Fibroblast of lung (primary cell): ENCODE measurements at regions not wholly inside any gene's neighbourhood (a gene's known extent, or its start where the extent isn't known, plus 50 kb on each side); places are given as distances from the start of the nearest gene placed in this dataset.

Source experiments
- DNase-seq, 2 donors: peaks; one replicate each; pipeline versions ENCODE4 v3.0.0 to v3.0.0-alpha.2; 2010; ENCODE audit warnings: low read depth in 2 of 2
- H2AFZ ChIP-seq: 2 replicates; pipeline ENCODE4 v1.5.1; 2012; ENCODE audit warnings: low read length, control low read depth, inconsistent platforms
- H3K27ac ChIP-seq: 2 replicates; pipeline ENCODE4 v1.5.1; 2011; ENCODE audit warnings: low read length, control low read depth; ENCODE audit not compliant: insufficient read depth
- H3K27me3 ChIP-seq: 2 replicates; pipeline ENCODE4 v1.5.1; 2011; ENCODE audit warnings: mild to moderate bottlenecking, low read length; ENCODE audit not compliant: control insufficient read depth, insufficient read depth
- H3K36me3 ChIP-seq: 2 replicates; pipeline ENCODE4 v1.5.1; 2011; ENCODE audit warnings: low read length; ENCODE audit not compliant: control insufficient read depth, insufficient read depth
- H3K4me1 ChIP-seq: 2 replicates; pipeline ENCODE4 v1.5.1; 2011; ENCODE audit warnings: low read length; ENCODE audit not compliant: control insufficient read depth, insufficient read depth; ENCODE audit errors: extremely low read depth
- H3K4me2 ChIP-seq: 2 replicates; pipeline ENCODE4 v1.5.1; 2011; ENCODE audit warnings: low read length, control low read depth; ENCODE audit not compliant: insufficient read depth; ENCODE audit errors: extremely low read depth
- H3K4me3 ChIP-seq, 4 experiments: fragments of 200-600 bp in 1 of 4; sonication (generic) in 1 of 4; replicated peaks in 1 of 4; 2 replicates each; pipeline ENCODE4 v1.5.1; 2011 to 2016; ENCODE audit warnings: low read length in 4 of 4, low read depth in 3 of 4, mild to moderate bottlenecking in 3 of 4, control low read depth in 2 of 4, inconsistent platforms in 1 of 4, mixed read lengths in 1 of 4; ENCODE audit not compliant: insufficient read depth in 1 of 4; ENCODE audit errors: control extremely low read depth in 1 of 4
- H3K79me2 ChIP-seq: 2 replicates; pipeline ENCODE4 v1.5.1; 2012; ENCODE audit warnings: mild to moderate bottlenecking, low read length, inconsistent platforms; ENCODE audit not compliant: control insufficient read depth, insufficient read depth
- H3K9ac ChIP-seq: 2 replicates; pipeline ENCODE4 v1.5.1; 2011; ENCODE audit warnings: mild to moderate bottlenecking, low read length, control low read depth; ENCODE audit not compliant: insufficient read depth
- H3K9me3 ChIP-seq: 2 replicates; pipeline ENCODE4 v1.5.1; 2012; ENCODE audit warnings: low read depth, low read length; ENCODE audit not compliant: control insufficient read depth, insufficient read depth
- H4K20me1 ChIP-seq: 2 replicates; pipeline ENCODE4 v1.5.1; 2011; ENCODE audit warnings: low read length; ENCODE audit not compliant: control insufficient read depth, insufficient read depth; ENCODE audit errors: extremely low read depth
- CTCF ChIP-seq, 2 donors: IDR thresholded peaks in 1 of 2; conservative IDR thresholded peaks in 1 of 2; 1 replicate in 1 of 2; 2 replicates in 1 of 2; pipeline ENCODE4 v1.5.1; 2011 to 2012; ENCODE audit warnings: low read length in 2 of 2, control low read depth in 1 of 2, inconsistent platforms in 1 of 2, low read depth in 1 of 2, mild to moderate bottlenecking in 1 of 2
- EZH2 ChIP-seq: IDR thresholded peaks from 2 replicates; pipeline ENCODE4 v1.5.1; 2012; ENCODE audit warnings: low read length, control low read depth, mild to moderate bottlenecking; ENCODE audit errors: missing control alignments

DNA sequence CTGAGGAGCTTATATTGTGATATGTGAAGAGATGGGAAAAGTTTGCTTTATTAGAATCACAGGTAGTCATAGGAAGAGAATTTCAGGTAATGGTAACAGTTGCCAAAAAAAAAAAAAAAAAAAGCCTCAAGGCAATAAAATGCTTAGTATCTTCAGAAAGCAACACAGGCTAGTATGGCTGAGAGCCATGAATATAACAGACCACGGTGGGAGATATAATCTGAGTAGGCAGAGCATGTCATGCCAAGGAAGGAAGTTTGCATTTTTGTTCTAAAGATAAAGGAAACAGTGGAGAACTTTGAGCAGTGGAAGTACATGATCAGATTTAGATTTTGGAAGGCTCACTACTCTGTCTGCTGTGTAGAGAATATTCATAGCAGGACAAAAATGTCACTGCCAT, 211.4 kb downstream of the ETS1 start:
- no peaks in the 10 kb centered on the region for H3K4me1 ChIP-seq
- no peaks in the 10 kb centered on the region for H3K9me3 ChIP-seq
- H3K9ac ChIP-seq: no peak overlapping the region
- H3K4me2 ChIP-seq: no peak overlapping the region
- no peaks in the 10 kb centered on the region for H3K27me3 ChIP-seq
- no peak overlapping the region for H3K27ac ChIP-seq
- no peak for TF ChIP-seq CTCF (conservative IDR thresholded peaks at IDR 0.05 in 1 of 2, IDR thresholded peaks at IDR 0.05 in 1 of 2; ENCODE audit: low read depth in 1 of 2, low read length in 2 of 2)
- no peak for TF ChIP-seq EZH2
- no peaks in the 10 kb centered on the region for H4K20me1 ChIP-seq
- H3K36me3 ChIP-seq: no peaks in the 10 kb centered on the region
- no peak overlapping the region for H3K4me3 ChIP-seq
- no peak for DNase-seq
- no peaks in the 10 kb centered on the region for H3K79me2 ChIP-seq
- no peak overlapping the region for H2AFZ ChIP-seq

DNA sequence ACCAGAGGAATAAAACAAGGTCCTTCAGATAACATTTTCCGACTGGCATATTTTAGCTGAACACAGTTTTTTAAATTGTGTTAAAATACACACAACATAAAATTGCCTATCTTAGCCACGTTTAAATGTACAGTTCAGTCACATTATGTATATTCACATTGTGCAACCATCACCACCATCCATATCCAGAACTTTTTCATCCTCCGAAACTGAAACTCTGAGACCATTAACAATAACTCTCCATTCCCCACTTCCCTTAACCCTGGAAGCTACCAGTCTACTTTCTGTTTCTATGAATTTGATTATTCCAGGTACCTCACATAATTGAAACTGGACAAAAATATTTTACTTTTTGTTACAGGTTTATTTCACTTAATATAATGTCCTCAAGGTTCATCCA, 213.3 kb downstream of the ETS1 start:
- no peak overlapping the region for H3K27ac ChIP-seq
- no peak overlapping the region for H3K4me3 ChIP-seq
- no peak overlapping the region for H3K4me2 ChIP-seq
- H3K9ac ChIP-seq: no peak overlapping the region
- no peak overlapping the region for H2AFZ ChIP-seq
- no peaks in the 10 kb centered on the region for H4K20me1 ChIP-seq
- no peaks in the 10 kb centered on the region for H3K9me3 ChIP-seq
- no peaks in the 10 kb centered on the region for H3K27me3 ChIP-seq
- H3K36me3 ChIP-seq: no peaks in the 10 kb centered on the region
- no peaks in the 10 kb centered on the region for H3K79me2 ChIP-seq
- DNase-seq: no peak
- H3K4me1 ChIP-seq: no peaks in the 10 kb centered on the region
- no peak for TF ChIP-seq EZH2
- TF ChIP-seq CTCF (conservative IDR thresholded peaks at IDR 0.05 in 1 of 2, IDR thresholded peaks at IDR 0.05 in 1 of 2; ENCODE audit: low read depth in 1 of 2, low read length in 2 of 2): no peak

- no peaks in the 10 kb centered on the region for H3K9me3 ChIP-seq
- H3K4me1 ChIP-seq: no peaks in the 10 kb centered on the region
- TF ChIP-seq EZH2 (no peak), CTCF (conservative IDR thresholded peaks at IDR 0.05 in 1 of 2, IDR thresholded peaks at IDR 0.05 in 1 of 2; ENCODE audit: low read depth in 1 of 2, low read length in 2 of 2) (no peak)
- H3K4me3 ChIP-seq: no peak overlapping the region
- no peaks in the 10 kb centered on the region for H3K36me3 ChIP-seq
- H4K20me1 ChIP-seq: no peaks in the 10 kb centered on the region
- DNase-seq: no peak
- H2AFZ ChIP-seq: no peak overlapping the region
- H3K9ac ChIP-seq: no peak overlapping the region
- no peak overlapping the region for H3K27ac ChIP-seq
- no peak overlapping the region for H3K4me2 ChIP-seq
- no peaks in the 10 kb centered on the region for H3K27me3 ChIP-seq
- no peaks in the 10 kb centered on the region for H3K79me2 ChIP-seq
Measured at GRCh38 chr11:128372977-128373376, 214.4 kb downstream of the ETS1 start.
